GM12892 (cell line): ENCODE measurements at regions not wholly inside any gene's neighbourhood (a gene's known extent, or its start where the extent isn't known, plus 50 kb on each side); places are given as distances from the start of the nearest gene placed in this dataset.

Source experiments
- POLR2A ChIP-seq: IDR thresholded peaks from 2 replicates; pipeline ENCODE4 v1.6.1; 2011; ENCODE audit warnings: low read depth, low read length, control low read depth
- POLR2AphosphoS5 ChIP-seq: IDR thresholded peaks from 2 replicates; pipeline ENCODE4 v1.6.1; 2011; ENCODE audit warnings: low read depth, low read length, control low read depth

DNA sequence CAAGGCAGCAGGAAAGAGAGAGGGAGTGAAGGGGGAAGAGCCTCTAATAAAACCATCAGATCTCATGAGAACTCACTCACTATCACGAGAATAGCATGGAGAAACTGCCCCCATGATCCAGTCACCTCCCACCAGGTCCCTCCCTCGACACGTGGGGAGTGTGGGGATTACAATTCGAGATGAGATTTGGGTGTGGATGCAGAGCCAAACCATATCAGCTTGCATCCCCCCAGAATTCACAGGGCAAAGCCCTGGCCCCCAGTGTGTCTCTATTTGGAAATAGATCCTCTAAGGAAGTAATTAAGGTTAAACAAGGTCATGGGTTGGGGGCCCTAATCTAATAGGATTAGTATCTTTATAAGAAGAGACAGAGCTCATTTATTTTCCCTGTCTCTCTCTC is 56.1 kb upstream of the TCL1A start:
- TF ChIP-seq POLR2A (no peak), POLR2AphosphoS5 (no peak)
